ENCODE measurements at regions not wholly inside any gene's neighbourhood (a gene's known extent, or its start where the extent isn't known, plus 50 kb on each side); places are given as distances from the start of the nearest gene placed in this dataset.
A peak's percentile ranks its signal among the peaks of the same experiment; 100 is the strongest.

DNA sequence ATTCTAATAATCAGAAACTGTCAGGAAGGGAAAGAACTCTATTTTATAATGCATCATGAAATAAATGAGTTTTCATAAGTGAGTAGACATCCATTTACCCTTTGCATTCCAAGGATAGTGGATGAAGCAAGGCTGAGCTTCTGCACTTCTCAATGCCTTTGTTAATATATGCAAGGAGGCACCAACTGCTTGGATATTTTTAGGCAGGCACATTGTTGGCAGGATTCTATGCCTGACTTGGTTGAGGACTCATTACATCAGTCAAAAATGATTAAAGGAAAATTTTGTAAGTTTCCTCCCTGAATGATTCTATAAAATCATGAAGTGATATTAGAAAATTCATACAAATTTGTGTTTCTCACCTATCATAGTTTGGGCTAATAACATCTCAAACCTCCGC is 612.2 kb upstream of the POM121L12 start:
- no CpG with 5 or more reads among the region's 1 CpG for WGBS (ENCODE audit: insufficient coverage, insufficient read length)
- no peaks in the 10 kb centered on the region for H3K36me3 ChIP-seq (ENCODE audit: control insufficient read depth, insufficient read depth, low read length)
- H3K27ac ChIP-seq (ENCODE audit: low read length), result no peak overlapping the region
- no peaks in the 10 kb centered on the region for H3K27me3 ChIP-seq (ENCODE audit: control insufficient read depth, insufficient read depth, low read length)
- no peaks in the 10 kb centered on the region for H3K9me3 ChIP-seq (ENCODE audit: control insufficient read depth, insufficient read depth, low read length)
- H3K4me3 ChIP-seq (ENCODE audit: low read length), result no peak overlapping the region
- no peak for DNase-seq (ENCODE audit: low read depth, low spot score)
- no peaks in the 10 kb centered on the region for H3K4me1 ChIP-seq (ENCODE audit: control insufficient read depth, insufficient read depth, low read length)

DNA sequence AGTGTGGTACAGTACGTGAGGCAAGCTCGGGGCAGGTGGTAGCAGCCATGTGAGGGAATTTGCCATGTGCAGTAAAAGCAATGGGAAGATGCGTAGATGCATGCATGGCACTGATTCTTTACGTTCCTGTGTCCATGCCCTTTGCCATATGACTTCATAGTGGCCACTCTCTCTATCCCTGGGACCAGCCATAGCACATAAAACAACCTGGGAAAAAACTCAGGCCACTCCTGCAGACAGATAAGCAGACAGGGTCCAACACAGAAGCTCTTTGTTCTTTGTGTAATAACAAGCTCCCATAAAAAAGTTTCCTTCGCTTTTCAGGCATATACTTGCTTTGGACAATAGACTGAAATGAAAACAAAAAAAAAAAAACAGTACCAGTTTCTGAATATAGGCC is 622.4 kb upstream of the POM121L12 start:
- Histone ChIP-seq H3K36me3 (ENCODE audit: control insufficient read depth, insufficient read depth, low read length) (no peaks in the 10 kb centered on the region), H3K27me3 (ENCODE audit: control insufficient read depth, insufficient read depth, low read length) (no peaks in the 10 kb centered on the region; the same call in 1 of the 2 replicates), H3K9me3 (ENCODE audit: control insufficient read depth, insufficient read depth, low read length) (no peaks in the 10 kb centered on the region; the same call in 1 of the 2 replicates), H3K27ac (ENCODE audit: low read length) (no peak overlapping the region), H3K4me1 (ENCODE audit: control insufficient read depth, insufficient read depth, low read length) (no peaks in the 10 kb centered on the region), H3K4me3 (ENCODE audit: low read length) (no peak overlapping the region)
- WGBS (ENCODE audit: insufficient coverage, insufficient read length), result 100% methylated on average over 2 of the region's 5 CpGs
- DNase-seq (ENCODE audit: low read depth, low spot score), result no peak

DNA sequence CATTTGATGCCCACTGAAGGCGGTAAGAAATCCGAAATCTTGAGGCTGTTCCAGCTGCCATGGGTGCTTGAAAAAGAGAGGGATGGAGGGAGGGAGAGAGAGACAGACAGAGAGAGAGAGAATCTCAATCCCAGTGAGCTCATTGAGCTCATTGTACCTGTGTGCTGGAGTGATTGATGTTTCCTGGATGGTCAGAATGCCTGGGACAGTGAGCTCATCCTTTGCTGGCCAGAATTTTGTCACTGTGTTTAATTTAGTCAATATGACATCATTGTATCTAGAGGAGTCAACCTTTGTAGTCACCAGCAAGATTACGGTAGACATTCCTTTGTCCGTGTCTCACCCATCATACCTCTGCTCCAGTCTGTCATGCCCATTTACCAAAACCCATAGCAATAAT is 625.4 kb upstream of the POM121L12 start:
- Histone ChIP-seq H3K4me3 (ENCODE audit: low read length) (no peak overlapping the region), H3K27ac (ENCODE audit: low read length) (no peak overlapping the region), H3K27me3 (ENCODE audit: control insufficient read depth, insufficient read depth, low read length) (no peaks in the 10 kb centered on the region; the same call in 1 of the 2 replicates), H3K36me3 (ENCODE audit: control insufficient read depth, insufficient read depth, low read length) (no peaks in the 10 kb centered on the region), H3K9me3 (ENCODE audit: control insufficient read depth, insufficient read depth, low read length) (no peaks in the 10 kb centered on the region; the same call in 1 of the 2 replicates), H3K4me1 (ENCODE audit: control insufficient read depth, insufficient read depth, low read length) (no peaks in the 10 kb centered on the region)
- no CpG with 5 or more reads among the region's 4 CpGs for WGBS (ENCODE audit: insufficient coverage, insufficient read length)
- DNase-seq (ENCODE audit: low read depth, low spot score), result no peak

DNA sequence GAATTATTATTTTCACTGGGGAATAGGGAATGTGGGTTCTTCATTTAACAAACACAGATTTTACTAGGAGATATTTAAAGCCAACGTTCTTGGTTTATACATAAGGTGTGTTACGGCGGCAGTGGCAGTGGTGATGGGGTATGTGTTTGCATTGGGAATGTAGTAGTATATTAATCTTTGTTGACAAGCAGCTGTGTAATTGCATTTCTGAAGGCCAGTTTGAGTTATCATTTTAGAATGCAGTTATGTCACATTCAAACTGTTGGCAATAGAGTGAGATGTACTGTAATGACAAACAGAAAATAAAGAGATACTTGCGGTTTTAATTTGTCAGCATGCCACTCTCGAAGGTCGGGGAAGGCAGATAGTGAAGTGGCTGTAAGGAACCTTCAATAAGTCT is 628.6 kb upstream of the POM121L12 start:
- H3K9me3 ChIP-seq (ENCODE audit: control insufficient read depth, insufficient read depth, low read length), result no peaks in the 10 kb centered on the region; the same call in 1 of the 2 replicates
- H3K4me3 ChIP-seq (ENCODE audit: low read length), result no peak overlapping the region
- H3K27ac ChIP-seq (ENCODE audit: low read length), result no peak overlapping the region
- DNase-seq (ENCODE audit: low read depth, low spot score), result no peak
- no peaks in the 10 kb centered on the region for H3K4me1 ChIP-seq (ENCODE audit: control insufficient read depth, insufficient read depth, low read length)
- no peaks in the 10 kb centered on the region for H3K36me3 ChIP-seq (ENCODE audit: control insufficient read depth, insufficient read depth, low read length)
- no CpG with 5 or more reads among the region's 6 CpGs for WGBS (ENCODE audit: insufficient coverage, insufficient read length)
- no peaks in the 10 kb centered on the region; the same call in 1 of the 2 replicates for H3K27me3 ChIP-seq (ENCODE audit: control insufficient read depth, insufficient read depth, low read length)

DNA sequence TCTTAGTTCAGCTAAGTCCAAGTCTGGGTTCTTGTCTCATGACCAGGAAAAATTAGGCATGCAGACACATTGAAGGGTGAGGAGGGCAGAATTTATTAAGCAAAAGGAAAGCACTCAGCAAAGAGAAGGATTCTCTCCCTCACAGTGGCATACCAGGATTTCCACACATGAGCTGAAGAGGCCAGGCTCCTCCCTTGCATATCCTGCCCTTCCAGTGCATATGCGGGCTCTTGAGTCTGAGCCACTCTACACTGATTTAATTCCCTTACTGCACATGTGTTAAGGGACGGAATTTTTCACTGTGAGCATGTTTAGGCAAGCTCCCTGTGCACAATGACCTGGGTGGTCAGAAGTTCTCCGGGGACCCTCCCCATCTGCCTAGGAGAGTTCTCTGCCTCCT is 652.7 kb upstream of the POM121L12 start:
- WGBS (ENCODE audit: insufficient coverage, insufficient read length), result no CpG with 5 or more reads among the region's 3 CpGs
- H3K27me3 ChIP-seq (ENCODE audit: control insufficient read depth, insufficient read depth, low read length), result no peaks in the 10 kb centered on the region
- H3K27ac ChIP-seq (ENCODE audit: low read length), result no peak overlapping the region
- H3K4me1 ChIP-seq (ENCODE audit: control insufficient read depth, insufficient read depth, low read length), result no peaks in the 10 kb centered on the region
- no peaks in the 10 kb centered on the region for H3K9me3 ChIP-seq (ENCODE audit: control insufficient read depth, insufficient read depth, low read length)
- H3K4me3 ChIP-seq (ENCODE audit: low read length), result no peak overlapping the region; the same call in 1 of the 2 replicates
- no peaks in the 10 kb centered on the region for H3K36me3 ChIP-seq (ENCODE audit: control insufficient read depth, insufficient read depth, low read length)
- no peak for DNase-seq (ENCODE audit: low read depth, low spot score)

DNA sequence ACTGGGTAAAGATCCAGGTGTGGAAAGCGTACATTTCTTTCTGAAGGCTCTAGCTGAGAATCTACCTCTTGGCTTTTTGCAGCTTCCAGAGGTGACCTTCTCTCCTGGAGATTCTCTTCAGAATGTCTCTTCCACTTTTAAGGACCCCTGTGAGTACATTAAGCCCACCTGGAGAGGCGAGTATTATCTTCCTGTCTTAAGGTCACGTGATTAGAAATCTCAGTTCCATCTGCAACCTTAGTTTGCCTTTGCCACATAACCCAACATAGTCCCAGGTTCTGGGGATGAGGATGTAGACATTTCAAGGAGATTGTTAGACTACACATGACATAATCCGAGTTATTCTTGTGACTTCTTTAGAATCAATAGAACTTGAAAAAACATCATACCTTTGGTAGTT is 665.5 kb upstream of the POM121L12 start:
- no peaks in the 10 kb centered on the region for H3K27me3 ChIP-seq (ENCODE audit: control insufficient read depth, insufficient read depth, low read length)
- no peak overlapping the region for H3K27ac ChIP-seq (ENCODE audit: low read length)
- no peak overlapping the region for H3K4me3 ChIP-seq (ENCODE audit: low read length)
- no CpG with 5 or more reads among the region's 4 CpGs for WGBS (ENCODE audit: insufficient coverage, insufficient read length)
- DNase-seq (ENCODE audit: low read depth, low spot score), result no peak
- H3K36me3 ChIP-seq (ENCODE audit: control insufficient read depth, insufficient read depth, low read length), result no peaks in the 10 kb centered on the region
- no peaks in the 10 kb centered on the region for H3K9me3 ChIP-seq (ENCODE audit: control insufficient read depth, insufficient read depth, low read length)
- no peaks in the 10 kb centered on the region for H3K4me1 ChIP-seq (ENCODE audit: control insufficient read depth, insufficient read depth, low read length)

DNA sequence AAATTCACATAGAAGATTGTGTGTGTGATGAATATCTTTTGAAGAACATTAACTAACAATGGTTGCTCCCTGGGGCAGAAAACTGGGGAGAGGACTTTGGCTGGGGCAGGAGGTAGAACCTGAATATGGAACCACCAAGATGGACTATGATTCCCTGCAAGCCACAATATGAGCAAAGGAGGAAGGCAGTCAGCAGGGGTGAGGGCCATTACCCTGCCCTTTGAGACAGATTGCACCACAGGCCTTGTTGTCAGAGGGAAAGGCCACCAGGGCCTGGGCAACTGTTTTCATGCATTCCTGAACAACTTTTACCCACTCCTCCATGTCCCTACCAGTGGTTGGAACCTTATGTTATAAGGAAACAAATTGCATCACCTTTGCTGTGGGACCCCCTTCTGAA is 670.1 kb upstream of the POM121L12 start:
- Histone ChIP-seq H3K9me3 (ENCODE audit: control insufficient read depth, insufficient read depth, low read length) (no peaks in the 10 kb centered on the region), H3K4me3 (ENCODE audit: low read length) (no peak overlapping the region), H3K27me3 (ENCODE audit: control insufficient read depth, insufficient read depth, low read length) (no peaks in the 10 kb centered on the region)

DNA sequence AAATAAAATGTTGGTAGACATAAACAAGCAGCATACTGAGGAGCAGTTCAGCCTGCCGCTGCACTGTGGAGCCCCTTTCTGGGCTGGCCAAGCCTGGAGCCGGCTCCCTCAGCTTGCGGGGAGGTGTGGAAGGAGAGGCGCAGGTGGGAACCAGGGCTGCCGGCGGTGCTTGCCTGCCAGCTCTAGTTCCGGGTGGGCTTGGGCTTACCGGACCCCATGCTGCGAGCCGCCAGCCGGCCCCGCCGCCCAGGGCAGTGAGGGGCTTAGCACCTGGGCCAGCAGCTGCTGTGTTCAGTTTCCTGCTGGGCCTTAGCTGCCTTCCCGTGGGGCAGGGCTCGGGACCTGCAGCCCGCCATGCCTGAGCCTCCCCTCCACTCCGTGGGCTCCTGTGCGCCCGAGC is 672.9 kb upstream of the POM121L12 start:
- Histone ChIP-seq H3K27me3 (ENCODE audit: control insufficient read depth, insufficient read depth, low read length) (no peaks in the 10 kb centered on the region), H3K4me1 (ENCODE audit: control insufficient read depth, insufficient read depth, low read length) (no peaks in the 10 kb centered on the region), H3K4me3 (ENCODE audit: low read length) (no peak overlapping the region), H3K27ac (ENCODE audit: low read length) (no peak overlapping the region), H3K9me3 (ENCODE audit: control insufficient read depth, insufficient read depth, low read length) (no peaks in the 10 kb centered on the region), H3K36me3 (ENCODE audit: control insufficient read depth, insufficient read depth, low read length) (no peaks in the 10 kb centered on the region)
- no peak for DNase-seq (ENCODE audit: low read depth, low spot score)
- no CpG with 5 or more reads among the region's 19 CpGs for WGBS (ENCODE audit: insufficient coverage, insufficient read length)

More for the DNA sequence above, 670.1 kb upstream of the POM121L12 start:
- no peak for DNase-seq (ENCODE audit: low read depth, low spot score)
- H3K4me1 ChIP-seq (ENCODE audit: control insufficient read depth, insufficient read depth, low read length), result no peaks in the 10 kb centered on the region
- H3K36me3 ChIP-seq (ENCODE audit: control insufficient read depth, insufficient read depth, low read length), result no peaks in the 10 kb centered on the region
- no peak overlapping the region for H3K27ac ChIP-seq (ENCODE audit: low read length)

DNA sequence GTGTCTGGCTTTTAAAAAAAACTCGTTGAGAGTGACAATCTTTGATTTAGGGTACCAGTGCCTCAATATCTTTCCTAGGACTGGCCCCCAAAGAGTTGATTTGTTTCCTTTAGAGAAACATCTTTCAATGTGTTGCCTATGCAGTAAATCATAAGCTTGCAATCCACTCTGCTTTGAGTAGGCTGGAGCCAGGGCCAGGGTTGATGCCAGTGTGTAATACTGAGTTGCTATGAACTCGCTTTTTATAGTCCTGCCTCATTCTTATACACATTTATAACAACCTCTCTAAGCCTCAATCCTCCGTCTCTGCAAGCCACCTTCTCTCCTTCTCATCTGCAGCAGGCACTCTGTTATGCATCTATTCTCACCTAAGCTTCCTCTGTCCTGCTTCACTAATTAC is 674.9 kb upstream of the POM121L12 start:
- Histone ChIP-seq H3K36me3 (ENCODE audit: control insufficient read depth, insufficient read depth, low read length) (no peaks in the 10 kb centered on the region), H3K4me3 (ENCODE audit: low read length) (no peak overlapping the region), H3K27me3 (ENCODE audit: control insufficient read depth, insufficient read depth, low read length) (no peaks in the 10 kb centered on the region), H3K9me3 (ENCODE audit: control insufficient read depth, insufficient read depth, low read length) (no peaks in the 10 kb centered on the region), H3K4me1 (ENCODE audit: control insufficient read depth, insufficient read depth, low read length) (no peaks in the 10 kb centered on the region), H3K27ac (ENCODE audit: low read length) (no peak overlapping the region)
- no peak for DNase-seq (ENCODE audit: low read depth, low spot score)
- no CpG with 5 or more reads among the region's 3 CpGs for WGBS (ENCODE audit: insufficient coverage, insufficient read length)

DNA sequence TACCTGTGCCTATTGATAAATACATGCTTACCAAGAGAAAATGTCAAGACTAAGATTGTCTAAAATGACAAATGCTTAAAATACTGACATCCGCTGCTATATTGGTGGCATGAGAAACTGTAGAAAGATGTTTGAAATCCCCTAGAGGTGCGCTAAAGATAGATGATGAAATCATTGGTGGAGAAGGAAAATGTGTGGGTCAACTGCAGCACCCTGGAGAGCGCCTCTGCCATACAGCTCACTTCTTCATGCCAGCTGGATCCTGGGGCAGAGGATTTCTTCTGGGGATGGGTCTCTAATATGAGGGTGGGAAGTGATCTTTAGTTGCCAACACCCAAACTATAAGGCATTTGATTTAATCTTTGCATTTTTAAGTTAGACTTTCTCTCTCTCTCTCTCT is 680.4 kb upstream of the POM121L12 start:
- Histone ChIP-seq H3K27me3 (ENCODE audit: control insufficient read depth, insufficient read depth, low read length) (no peaks in the 10 kb centered on the region), H3K9me3 (ENCODE audit: control insufficient read depth, insufficient read depth, low read length) (no peaks in the 10 kb centered on the region), H3K4me3 (ENCODE audit: low read length) (no peak overlapping the region), H3K4me1 (ENCODE audit: control insufficient read depth, insufficient read depth, low read length) (no peaks in the 10 kb centered on the region), H3K27ac (ENCODE audit: low read length) (no peak overlapping the region), H3K36me3 (ENCODE audit: control insufficient read depth, insufficient read depth, low read length) (no peaks in the 10 kb centered on the region)
- peak; percentile 9 for DNase-seq (ENCODE audit: low read depth, low spot score)
- WGBS (ENCODE audit: insufficient coverage, insufficient read length), result no CpG with 5 or more reads among the region's 3 CpGs

DNA sequence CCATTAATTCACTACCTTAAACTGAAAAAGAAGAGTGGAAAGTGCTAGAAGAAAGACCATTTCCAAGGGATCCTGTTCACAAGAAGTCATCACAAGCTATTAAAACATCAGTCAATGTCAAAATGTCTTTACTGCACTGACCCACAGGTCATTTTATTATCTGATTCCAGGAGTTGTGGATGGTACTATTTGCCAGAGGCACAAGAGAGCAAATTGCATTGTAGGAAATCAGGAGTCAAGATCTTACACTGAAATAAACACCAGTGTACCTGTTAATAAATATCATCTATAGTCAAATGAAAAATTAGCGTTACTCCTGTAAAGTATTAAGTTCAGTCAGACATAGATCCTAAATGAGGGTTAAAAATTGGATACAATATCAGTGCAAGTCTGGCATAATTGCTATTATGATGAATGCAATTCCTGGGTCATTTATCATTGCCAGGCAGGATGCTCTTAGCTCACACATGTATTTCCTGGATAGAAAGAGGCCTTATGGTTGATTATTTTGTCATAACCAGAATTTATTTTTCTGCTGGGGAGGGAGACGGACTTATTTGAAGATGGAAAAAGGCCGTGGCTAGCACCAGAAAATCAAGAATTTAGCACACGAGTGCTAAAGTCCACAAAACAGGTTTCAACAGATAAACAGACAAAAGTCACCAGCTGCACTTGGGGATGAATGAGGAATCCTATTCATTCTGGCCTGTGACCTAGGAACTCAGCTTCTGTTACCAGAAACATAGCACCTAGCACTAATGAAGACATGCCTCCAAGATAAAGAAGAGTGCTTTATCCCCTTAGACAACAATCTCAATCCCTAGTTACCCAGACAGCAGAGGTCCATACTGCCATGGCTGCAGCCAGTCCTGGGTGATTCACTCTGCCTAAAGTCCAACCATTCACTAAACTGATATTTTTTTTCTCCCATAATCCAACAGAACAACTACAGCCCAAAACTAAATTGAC is 683.1 kb upstream of the POM121L12 start:
- Histone ChIP-seq H3K27me3 (ENCODE audit: control insufficient read depth, insufficient read depth, low read length) (no peaks in the 10 kb centered on the region), H3K4me1 (ENCODE audit: control insufficient read depth, insufficient read depth, low read length) (no peaks in the 10 kb centered on the region), H3K36me3 (ENCODE audit: control insufficient read depth, insufficient read depth, low read length) (no peaks in the 10 kb centered on the region), H3K9me3 (ENCODE audit: control insufficient read depth, insufficient read depth, low read length) (no peaks in the 10 kb centered on the region), H3K4me3 (ENCODE audit: low read length) (no peak overlapping the region), H3K27ac (ENCODE audit: low read length) (no peak overlapping the region)
- DNase-seq (ENCODE audit: low read depth, low spot score), result no peak
- WGBS (ENCODE audit: insufficient coverage, insufficient read length), result no CpG with 5 or more reads among the region's 4 CpGs

Measured in iPS DF 6.9 (cell line).